ENCODE measurements at regions not wholly inside any gene's neighbourhood (a gene's known extent, or its start where the extent isn't known, plus 50 kb on each side); places are given as distances from the start of the nearest gene placed in this dataset.

- H3K4me1 ChIP-seq (replicated peaks; ENCODE audit: insufficient read depth): no peaks in the 10 kb centered on the region
- H2AFZ ChIP-seq: no peak overlapping the region
- no peak overlapping the region for H3K4me2 ChIP-seq
- BruUV-seq (replicated peaks): no TSS peak
- intact Hi-C loops (cut with micrococcal nuclease; ENCODE audit: unreplicated experiment): no loop called here
- CTCF ChIA-PET: no interaction called here
- H4K20me1 ChIP-seq (ENCODE audit: insufficient read depth): no peaks in the 10 kb centered on the region
- no peak overlapping the region for H3K4me3 ChIP-seq
- POLR2A ChIA-PET (ENCODE audit: unreplicated experiment): no interaction called here
- H3K9me2 ChIP-seq (ENCODE audit: insufficient read depth): no peaks in the 10 kb centered on the region
- no peak for TF ChIP-seq EZH2 (IDR thresholded peaks at IDR 0.05; ENCODE audit: low read depth)
- TF ChIP-seq CTCF (conservative IDR thresholded peaks at IDR 0.05): no peak
- DNase-seq: no peak
- H3K27ac ChIP-seq: no peak overlapping the region
- peaks cover 92% of the 10 kb centered on the region for H3K27me3 ChIP-seq (ENCODE audit: insufficient read depth, low read depth)
- H3K9me3 ChIP-seq (ENCODE audit: insufficient read depth, low read depth): no peaks in the 10 kb centered on the region
- H3K36me3 ChIP-seq (ENCODE audit: low read depth): no peaks in the 10 kb centered on the region
- H3K79me2 ChIP-seq (ENCODE audit: low read depth): no peaks in the 10 kb centered on the region
- H3F3A ChIP-seq (ENCODE audit: insufficient read depth, low read depth): no peaks in the 10 kb centered on the region
These were observed 71.4 kb upstream of the OLIG2 start for GRCh38 chr21:32954353-32954752.

- H2AFZ ChIP-seq: no peak overlapping the region
- H3F3A ChIP-seq (ENCODE audit: insufficient read depth, low read depth): no peaks in the 10 kb centered on the region
- no peak for DNase-seq
- CTCF ChIA-PET: no interaction called here
- H4K20me1 ChIP-seq (ENCODE audit: insufficient read depth): no peaks in the 10 kb centered on the region
- H3K4me3 ChIP-seq: no peak overlapping the region
- H3K9me3 ChIP-seq (ENCODE audit: insufficient read depth, low read depth): no peaks in the 10 kb centered on the region
- no TSS peak for BruUV-seq (replicated peaks)
- H3K4me2 ChIP-seq: no peak overlapping the region
- intact Hi-C loops (cut with micrococcal nuclease; ENCODE audit: unreplicated experiment): no loop called here
- H3K79me2 ChIP-seq (ENCODE audit: low read depth): no peaks in the 10 kb centered on the region
- peaks cover 88% of the 10 kb centered on the region for H3K27me3 ChIP-seq (ENCODE audit: insufficient read depth, low read depth)
- H3K4me1 ChIP-seq (replicated peaks; ENCODE audit: insufficient read depth): no peaks in the 10 kb centered on the region
- TF ChIP-seq EZH2 (IDR thresholded peaks at IDR 0.05; ENCODE audit: low read depth) (no peak), CTCF (conservative IDR thresholded peaks at IDR 0.05) (no peak)
- no peak overlapping the region for H3K27ac ChIP-seq
- no peaks in the 10 kb centered on the region for H3K36me3 ChIP-seq (ENCODE audit: low read depth)
- POLR2A ChIA-PET (ENCODE audit: unreplicated experiment): no interaction called here
- no peaks in the 10 kb centered on the region for H3K9me2 ChIP-seq (ENCODE audit: insufficient read depth)
These were observed 70.2 kb upstream of the OLIG2 start for GRCh38 chr21:32955311-32956060.

GRCh38 chr21:32956061-32956656 is 69.6 kb upstream of the OLIG2 start:
- no peak overlapping the region for H3K4me3 ChIP-seq
- H3K27me3 ChIP-seq (ENCODE audit: insufficient read depth, low read depth): peaks cover 82% of the 10 kb centered on the region
- no peaks in the 10 kb centered on the region for H4K20me1 ChIP-seq (ENCODE audit: insufficient read depth)
- BruUV-seq (replicated peaks): no TSS peak
- H3K79me2 ChIP-seq (ENCODE audit: low read depth): no peaks in the 10 kb centered on the region
- no peaks in the 10 kb centered on the region for H3K4me1 ChIP-seq (replicated peaks; ENCODE audit: insufficient read depth)
- no peak for DNase-seq
- H3K36me3 ChIP-seq (ENCODE audit: low read depth): no peaks in the 10 kb centered on the region
- POLR2A ChIA-PET (ENCODE audit: unreplicated experiment): no interaction called here
- intact Hi-C loops (cut with micrococcal nuclease; ENCODE audit: unreplicated experiment): no loop called here
- no peak overlapping the region for H2AFZ ChIP-seq
- no peak overlapping the region for H3K4me2 ChIP-seq
- H3K9me3 ChIP-seq (ENCODE audit: insufficient read depth, low read depth): no peaks in the 10 kb centered on the region
- TF ChIP-seq EZH2 (IDR thresholded peaks at IDR 0.05; ENCODE audit: low read depth) (no peak), CTCF (conservative IDR thresholded peaks at IDR 0.05) (no peak)
- CTCF ChIA-PET: no interaction called here
- H3K27ac ChIP-seq: no peak overlapping the region
- H3F3A ChIP-seq (ENCODE audit: insufficient read depth, low read depth): no peaks in the 10 kb centered on the region
- H3K9me2 ChIP-seq (ENCODE audit: insufficient read depth): no peaks in the 10 kb centered on the region
